ENCODE measurements at regions not wholly inside any gene's neighbourhood (a gene's known extent, or its start where the extent isn't known, plus 50 kb on each side); places are given as distances from the start of the nearest gene placed in this dataset.

- WGBS, 5 donors, result 87 to 95% (median 93%) methylated on average over 5 of the region's 5 CpGs
- no peak overlapping the region for H3K27ac ChIP-seq
- TF ChIP-seq CTCF (IDR thresholded peaks at IDR 0.05) (no peak), POLR2AphosphoS5 (IDR thresholded peaks at IDR 0.05) (no peak), POLR2A (IDR thresholded peaks at IDR 0.05) (no peak), EP300 (IDR thresholded peaks at IDR 0.05) (no peak)
- H3K9me3 ChIP-seq, result peaks cover 0 to 19% (median 16%) of the 10 kb centered on the region in 4 donors
- no peaks in the 10 kb centered on the region for H3K36me3 ChIP-seq
- no peak overlapping the region for H3K4me3 ChIP-seq
- intact Hi-C loops (cut with DNase I; ENCODE audit: low total_unique reads), result no loop called here
- peaks cover 0 to 3% (median 0%) of the 10 kb centered on the region in 3 donors for H3K27me3 ChIP-seq
- DNase-seq, result no peak
- H3K4me1 ChIP-seq, result peaks cover 0 to 6% (median 0%) of the 10 kb centered on the region in 4 donors
These were observed 178.4 kb downstream of the MRPL14 start for GRCh38 chr6:43948527-43949485.

- Histone ChIP-seq H3K4me1 (peaks cover 0 to 6% (median 0%) of the 10 kb centered on the region in 4 donors), H3K4me3 (no peak overlapping the region), H3K27ac (no peak overlapping the region), H3K27me3 (no peaks in the 10 kb centered on the region), H3K9me3 (peaks cover 0 to 19% (median 16%) of the 10 kb centered on the region in 4 donors), H3K36me3 (no peaks in the 10 kb centered on the region)
- TF ChIP-seq POLR2AphosphoS5 (IDR thresholded peaks at IDR 0.05) (no peak), EP300 (IDR thresholded peaks at IDR 0.05) (no peak), CTCF (IDR thresholded peaks at IDR 0.05) (no peak), POLR2A (IDR thresholded peaks at IDR 0.05) (no peak)
- intact Hi-C loops (cut with DNase I; ENCODE audit: low total_unique reads), result no loop called here
- no peak for DNase-seq
- WGBS, 5 donors, result 90 to 97% (median 94%) methylated on average over 3 of the region's 3 CpGs
These were observed 177.8 kb downstream of the VEGFA start for GRCh38 chr6:43947860-43948259.

- no peaks in the 10 kb centered on the region for H3K36me3 ChIP-seq
- peaks cover 0 to 19% (median 16%) of the 10 kb centered on the region in 4 donors for H3K9me3 ChIP-seq
- no peak overlapping the region for H3K27ac ChIP-seq
- intact Hi-C loops (cut with DNase I; ENCODE audit: low total_unique reads), result no loop called here
- 90 to 95% (median 94%) methylated on average over 4 of the region's 4 CpGs for WGBS, 5 donors
- no peak for DNase-seq
- peaks cover 0 to 6% (median 0%) of the 10 kb centered on the region in 4 donors for H3K4me1 ChIP-seq
- no peak overlapping the region for H3K4me3 ChIP-seq
- TF ChIP-seq POLR2A (IDR thresholded peaks at IDR 0.05) (no peak), POLR2AphosphoS5 (IDR thresholded peaks at IDR 0.05) (no peak), EP300 (IDR thresholded peaks at IDR 0.05) (no peak), CTCF (IDR thresholded peaks at IDR 0.05) (no peak)
- no peaks in the 10 kb centered on the region for H3K27me3 ChIP-seq
These were observed 176.8 kb downstream of the VEGFA start for GRCh38 chr6:43946641-43947363.

GRCh38 chr6:43945768-43946080 lies 175.7 kb downstream of the VEGFA start:
- intact Hi-C loops (cut with DNase I; ENCODE audit: low total_unique reads), result no loop called here
- Histone ChIP-seq H3K27ac (no peak overlapping the region), H3K36me3 (no peaks in the 10 kb centered on the region), H3K4me1 (no peaks in the 10 kb centered on the region), H3K9me3 (peaks cover 0 to 19% (median 16%) of the 10 kb centered on the region in 4 donors), H3K27me3 (no peaks in the 10 kb centered on the region), H3K4me3 (no peak overlapping the region)
- TF ChIP-seq CTCF (IDR thresholded peaks at IDR 0.05), result no peak
- no peak for TF ChIP-seq EP300 (IDR thresholded peaks at IDR 0.05)
- DNase-seq, result no peak
- WGBS, 5 donors, result 81 to 97% (median 93%) methylated on average over 2 of the region's 2 CpGs
